Activated CD8-positive, alpha-beta memory T cell treated with anti-CD3 and anti-CD28 coated beads, Interleukin-2, amount 50 U/mL, for 24 hours (primary cell): ENCODE measurements at regions not wholly inside any gene's neighbourhood (a gene's known extent, or its start where the extent isn't known, plus 50 kb on each side); places are given as distances from the start of the nearest gene placed in this dataset.

ENCODE experiments used
- DNase-seq: peaks from one replicate; pipeline ENCODE4 v3.0.0-alpha.2; 2020; ENCODE audit errors: extremely low read depth

- no peak for DNase-seq
Observed at GRCh38 chr15:72833561-72833960, 50.0 kb upstream of the ADPGK start.
